ENCODE measurements at regions not wholly inside any gene's neighbourhood (a gene's known extent, or its start where the extent isn't known, plus 50 kb on each side); places are given as distances from the start of the nearest gene placed in this dataset.

DNA sequence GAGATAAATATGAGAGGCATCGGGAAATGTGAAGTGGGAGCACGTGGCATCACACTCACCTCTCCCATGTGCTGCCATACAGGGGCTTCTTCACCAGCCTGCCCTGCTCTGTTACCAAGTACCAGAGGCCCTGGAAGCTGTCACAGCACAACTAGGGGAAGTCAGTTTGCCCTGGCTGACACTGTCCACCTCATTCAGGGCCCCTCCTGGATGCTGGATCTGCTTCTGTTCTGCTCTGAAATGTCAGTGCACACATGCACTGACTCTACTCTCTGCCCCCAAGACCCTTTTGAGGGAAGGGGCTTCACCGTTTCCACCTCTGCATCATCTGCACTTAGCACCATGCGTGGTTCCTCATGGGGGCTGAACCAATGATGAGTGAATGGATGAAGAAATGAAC lies 311.1 kb downstream of the EN1 start:
- TF ChIP-seq CTCF (IDR thresholded peaks at IDR 0.05): no peak
- TF ChIP-seq, protein P1, sequence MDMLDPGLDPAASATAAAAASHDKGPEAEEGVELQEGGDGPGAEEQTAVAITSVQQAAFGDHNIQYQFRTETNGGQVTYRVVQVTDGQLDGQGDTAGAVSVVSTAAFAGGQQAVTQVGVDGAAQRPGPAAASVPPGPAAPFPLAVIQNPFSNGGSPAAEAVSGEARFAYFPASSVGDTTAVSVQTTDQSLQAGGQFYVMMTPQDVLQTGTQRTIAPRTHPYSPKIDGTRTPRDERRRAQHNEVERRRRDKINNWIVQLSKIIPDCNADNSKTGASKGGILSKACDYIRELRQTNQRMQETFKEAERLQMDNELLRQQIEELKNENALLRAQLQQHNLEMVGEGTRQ (IDR thresholded peaks at IDR 0.05): no peak
- TF ChIP-seq RFX5 (IDR thresholded peaks at IDR 0.05): no peak
- no peak for TF ChIP-seq POLR2A (IDR thresholded peaks at IDR 0.05; ENCODE audit: low read length)
- TF ChIP-seq KDM1A (IDR thresholded peaks at IDR 0.05; ENCODE audit: low read depth): no peak
- TF ChIP-seq EP300 (IDR thresholded peaks at IDR 0.05): no peak
- TF ChIP-seq, protein P2, sequence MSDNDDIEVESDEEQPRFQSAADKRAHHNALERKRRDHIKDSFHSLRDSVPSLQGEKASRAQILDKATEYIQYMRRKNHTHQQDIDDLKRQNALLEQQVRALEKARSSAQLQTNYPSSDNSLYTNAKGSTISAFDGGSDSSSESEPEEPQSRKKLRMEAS (IDR thresholded peaks at IDR 0.05): no peak
- TF ChIP-seq RAD21 (conservative IDR thresholded peaks at IDR 0.05 in 1 of 2, IDR thresholded peaks at IDR 0.05 in 1 of 2): no peak
